VCaP (cell line): ENCODE measurements at regions not wholly inside any gene's neighbourhood (a gene's known extent, or its start where the extent isn't known, plus 50 kb on each side); places are given as distances from the start of the nearest gene placed in this dataset.

Experiments used
- H3K27ac ChIP-seq: fragments of 450-650 bp; 2 replicates; pipeline ENCODE4 v1.5.1; 2017
- CTCF ChIP-seq: fragments of 450-650 bp; conservative IDR thresholded peaks from 2 replicates; pipeline ENCODE4 v1.5.1; 2017; ENCODE audit warnings: mild to moderate bottlenecking, moderate library complexity

- no peak overlapping the region for H3K27ac ChIP-seq
- TF ChIP-seq CTCF = no peak
These were observed 58.9 kb downstream of the OLFML3 start for GRCh38 chr1:114037962-114038816.
